Activated T-helper 1 cell treated with Interleukin-2 at 50 U/mL for 16 hours (primary cell): ENCODE measurements at regions not wholly inside any gene's neighbourhood (a gene's known extent, or its start where the extent isn't known, plus 50 kb on each side); places are given as distances from the start of the nearest gene placed in this dataset.

Experiments
- DNase-seq: peaks from one replicate; pipeline ENCODE4 v3.0.0-alpha.2; 2020; ENCODE audit warnings: low read depth

DNA sequence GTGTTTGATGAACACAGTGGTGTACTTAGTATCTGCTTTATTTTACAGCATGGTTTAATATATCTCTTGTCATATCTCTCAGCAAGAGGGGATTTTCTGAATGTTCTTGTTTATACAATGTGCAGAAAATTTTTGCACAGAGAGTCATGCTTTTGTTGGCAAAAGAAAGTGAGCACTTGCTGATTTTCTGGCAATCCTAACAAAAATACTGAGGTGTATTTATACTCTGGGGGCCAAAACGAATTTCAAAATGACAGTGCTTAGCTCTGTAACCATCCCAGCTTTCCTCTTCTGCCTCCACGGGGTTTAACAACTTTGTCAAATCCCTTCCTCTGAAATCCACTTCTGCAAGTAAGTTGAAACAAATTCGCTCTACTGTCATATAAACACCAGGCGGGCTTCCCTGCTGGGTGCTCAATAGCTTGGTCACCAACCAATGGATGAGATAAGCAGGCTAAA lies 169.2 kb downstream of the NOC3L start:
- no peak for DNase-seq

- no peak for DNase-seq
Observed at GRCh38 chr10:94194256-94194655, 168.5 kb downstream of the NOC3L start.

GRCh38 chr10:94197241-94197640 lies 165.5 kb downstream of the NOC3L start:
- no peak for DNase-seq

DNA sequence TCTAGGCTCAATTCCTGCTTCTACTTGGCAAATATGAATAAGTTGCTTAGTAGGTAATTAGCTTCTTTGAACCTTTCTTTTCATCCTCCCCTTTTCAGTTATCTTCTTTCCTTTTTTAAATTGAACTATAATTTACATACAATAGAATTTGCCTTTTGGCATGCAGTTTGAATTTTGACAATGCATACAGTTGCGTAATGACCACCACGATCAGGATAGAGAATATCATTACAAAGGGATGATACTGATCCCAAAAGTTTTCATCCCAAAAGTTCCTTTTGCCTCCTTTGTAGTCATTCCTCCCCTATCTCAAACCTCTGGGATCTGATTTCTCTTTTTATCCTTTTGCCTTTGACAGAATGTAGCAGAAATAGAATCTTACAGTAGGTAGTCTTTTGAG lies 164.4 kb downstream of the NOC3L start:
- DNase-seq, result no peak

GRCh38 chr10:94199565-94199964 lies 163.2 kb downstream of the NOC3L start:
- DNase-seq, result no peak

DNA sequence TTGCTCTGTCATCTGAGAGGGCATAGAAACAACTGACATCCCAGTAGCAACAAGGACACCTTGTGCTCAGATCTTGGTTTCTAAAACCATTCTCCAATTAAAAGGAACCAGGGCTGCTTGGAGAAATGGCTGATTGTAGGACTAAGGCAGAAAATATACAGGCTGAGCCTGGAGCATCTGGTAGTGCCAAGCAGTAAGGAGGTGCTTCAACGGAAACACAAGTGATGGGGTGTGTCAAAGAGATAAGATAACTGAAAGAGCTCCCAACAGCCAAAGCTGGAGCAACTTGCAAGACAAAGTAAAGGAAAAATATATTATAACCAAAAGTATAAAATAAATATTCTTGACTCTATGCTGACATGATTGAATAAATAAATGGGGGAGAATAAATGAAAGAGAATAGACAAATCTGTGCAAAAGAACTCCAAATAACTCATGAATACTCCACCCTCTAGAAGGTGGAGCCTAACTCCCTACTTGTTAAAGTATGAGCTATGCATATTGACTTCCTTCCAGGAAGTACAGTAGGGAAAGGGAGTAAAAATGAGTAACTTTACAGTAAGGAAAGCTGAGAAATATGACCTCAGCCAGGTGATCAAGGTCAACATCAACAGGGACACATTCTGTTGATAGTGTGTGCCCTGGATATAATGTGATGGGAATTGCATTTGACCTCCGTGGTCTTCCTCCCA lies 162.4 kb downstream of the NOC3L start:
- no peak for DNase-seq

DNA sequence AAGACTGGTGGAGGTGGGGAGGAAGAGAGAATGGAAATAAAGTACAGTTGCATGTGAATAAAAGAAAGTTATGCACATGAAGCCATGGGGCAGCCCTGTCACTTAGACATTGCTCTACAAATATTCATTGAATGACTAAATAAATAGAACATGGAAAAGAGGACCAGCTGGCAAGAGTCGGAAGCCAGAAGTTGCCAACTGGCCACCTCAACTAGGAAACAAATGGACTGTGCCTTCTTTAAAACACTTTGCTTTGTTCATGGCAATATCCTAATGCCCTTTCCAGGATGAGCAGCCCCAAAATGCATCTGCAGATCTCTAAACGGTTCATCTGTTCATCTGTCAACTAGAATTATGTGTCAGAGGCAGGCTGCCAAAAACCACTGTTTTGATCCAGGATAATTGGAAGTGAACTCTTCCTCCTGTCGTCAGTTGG lies 157.3 kb downstream of the NOC3L start:
- DNase-seq, result no peak

- DNase-seq, result no peak
Observed at GRCh38 chr10:94206176-94206575, 156.6 kb downstream of the NOC3L start.

GRCh38 chr10:94208315-94208714 lies 154.4 kb downstream of the NOC3L start:
- DNase-seq, result no peak

GRCh38 chr10:94210440-94211168 lies 152.1 kb downstream of the NOC3L start:
- no peak for DNase-seq

GRCh38 chr10:94211169-94211510 lies 151.6 kb downstream of the NOC3L start:
- no peak for DNase-seq

- DNase-seq, result no peak
Observed at GRCh38 chr10:94213001-94213530, 149.7 kb downstream of the NOC3L start.

DNA sequence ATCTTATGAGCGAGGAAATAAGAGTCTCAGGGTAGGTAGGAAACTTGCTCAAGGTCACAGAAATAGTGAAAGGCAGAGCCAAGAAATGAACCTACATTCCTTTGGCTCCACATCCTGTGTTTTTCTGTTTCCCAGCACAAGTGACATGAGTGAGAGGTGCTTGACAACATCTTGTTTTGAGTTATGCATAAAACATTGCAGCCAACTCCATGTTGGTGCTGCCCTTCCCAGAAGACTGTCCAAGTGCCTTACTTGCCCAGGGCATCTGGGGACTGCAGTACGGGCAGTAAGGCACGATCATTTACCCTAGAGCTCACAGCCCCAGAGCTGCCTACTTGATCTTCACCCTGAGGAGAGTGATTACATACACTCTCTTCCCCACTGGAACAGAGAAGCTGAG lies 148.8 kb downstream of the NOC3L start:
- no peak for DNase-seq

- no peak for DNase-seq
Observed at GRCh38 chr10:94214481-94214893, 148.3 kb downstream of the NOC3L start.

DNA sequence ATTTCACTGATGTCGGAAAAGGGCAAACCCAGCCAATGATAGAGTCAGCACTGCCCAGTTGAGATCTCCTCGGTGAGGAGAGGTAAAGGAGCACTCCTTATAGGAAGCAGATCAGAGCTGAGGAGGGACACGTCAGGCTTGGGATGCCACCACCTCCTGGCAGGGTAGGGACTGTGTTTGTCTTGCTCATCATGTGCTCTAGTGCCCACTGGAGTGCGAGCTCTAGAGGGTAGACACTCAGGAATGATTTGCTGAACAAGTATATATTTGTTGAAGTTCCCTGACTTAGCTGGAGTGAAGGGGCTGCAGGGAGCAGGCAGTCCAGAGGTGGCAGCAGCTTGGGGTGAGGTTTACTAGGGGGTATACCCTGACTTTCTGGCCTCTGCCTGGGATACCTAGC lies 146.5 kb downstream of the NOC3L start:
- DNase-seq, result no peak

DNA sequence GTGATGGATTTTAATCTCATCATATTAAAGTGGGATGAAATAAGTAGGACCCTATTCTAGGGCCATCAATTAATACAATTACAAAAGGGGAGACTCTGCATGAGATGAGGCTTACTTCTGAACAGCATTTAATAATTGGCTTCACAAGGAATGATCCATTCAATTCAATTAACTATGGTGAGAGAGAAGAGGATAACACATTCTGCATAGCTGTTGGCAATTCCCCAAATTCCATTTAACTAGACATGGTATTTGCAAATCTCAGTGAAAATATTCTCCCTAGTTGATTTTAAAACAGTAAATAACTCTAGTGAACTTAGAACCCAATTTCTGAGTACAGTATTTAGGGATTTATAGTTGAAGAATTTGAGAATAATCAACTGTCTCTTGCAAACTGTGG lies 145.3 kb downstream of the NOC3L start:
- DNase-seq, result no peak

GRCh38 chr10:94218493-94219183 lies 144.1 kb downstream of the NOC3L start:
- no peak for DNase-seq

DNA sequence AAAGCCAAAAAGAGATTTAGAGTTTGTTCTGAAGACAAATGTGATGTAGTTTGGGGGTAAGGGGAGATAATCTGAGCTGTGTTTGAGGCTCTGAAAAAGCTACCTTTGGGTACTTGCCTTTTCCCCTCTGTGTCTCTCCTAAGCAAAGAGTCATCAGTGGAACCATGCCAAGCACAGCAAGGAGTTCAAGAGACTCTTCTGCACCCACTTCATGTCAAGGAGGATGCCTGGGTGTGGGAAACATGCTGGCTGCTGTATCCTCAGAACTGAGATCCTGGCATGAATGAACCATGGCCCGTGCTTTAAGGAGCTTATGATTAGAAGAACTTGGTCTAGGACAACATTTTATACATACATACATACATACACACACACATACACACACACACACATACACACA lies 142.9 kb downstream of the NOC3L start:
- DNase-seq, result no peak

DNA sequence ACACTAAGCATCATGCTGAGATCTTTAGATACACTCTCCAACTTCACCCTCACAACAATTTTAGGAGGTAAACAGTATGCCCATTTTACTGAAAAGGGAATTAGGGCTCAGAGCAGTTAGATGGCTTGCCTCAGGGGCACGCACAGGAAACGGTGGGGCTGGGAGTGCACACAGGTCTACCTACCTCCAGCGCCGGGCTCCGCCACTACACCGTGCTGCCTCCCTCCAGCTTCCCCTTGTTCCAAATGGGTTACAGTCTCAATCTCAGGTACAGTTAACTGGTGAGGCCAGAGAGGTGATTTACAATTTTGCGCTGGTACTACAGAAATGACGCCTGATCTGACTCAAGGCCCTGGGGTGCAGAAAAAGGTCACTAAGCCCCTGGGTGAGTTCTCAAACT lies 142.0 kb downstream of the NOC3L start:
- DNase-seq, result no peak

GRCh38 chr10:94223702-94224370 lies 138.9 kb downstream of the NOC3L start:
- no peak for DNase-seq

DNA sequence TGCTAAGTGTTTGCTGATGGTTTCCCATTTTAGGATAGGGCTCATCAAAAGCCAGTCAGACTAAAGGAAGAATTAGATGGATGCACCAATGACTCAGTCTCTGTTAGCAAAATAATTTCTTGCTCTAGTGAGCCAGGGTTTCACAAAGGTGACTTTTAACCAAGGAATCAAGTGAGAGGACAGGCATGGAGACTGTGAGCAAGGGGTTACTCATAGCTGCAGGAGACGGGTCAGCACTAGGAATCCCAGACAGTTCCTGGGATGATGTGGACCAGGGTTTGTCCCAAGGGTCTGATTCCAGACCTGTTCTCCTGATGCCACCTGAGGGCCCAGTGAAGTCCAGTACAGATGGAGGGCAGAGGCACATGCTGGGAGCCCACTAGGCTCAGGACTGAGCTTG lies 138.1 kb downstream of the NOC3L start:
- DNase-seq, result no peak

DNA sequence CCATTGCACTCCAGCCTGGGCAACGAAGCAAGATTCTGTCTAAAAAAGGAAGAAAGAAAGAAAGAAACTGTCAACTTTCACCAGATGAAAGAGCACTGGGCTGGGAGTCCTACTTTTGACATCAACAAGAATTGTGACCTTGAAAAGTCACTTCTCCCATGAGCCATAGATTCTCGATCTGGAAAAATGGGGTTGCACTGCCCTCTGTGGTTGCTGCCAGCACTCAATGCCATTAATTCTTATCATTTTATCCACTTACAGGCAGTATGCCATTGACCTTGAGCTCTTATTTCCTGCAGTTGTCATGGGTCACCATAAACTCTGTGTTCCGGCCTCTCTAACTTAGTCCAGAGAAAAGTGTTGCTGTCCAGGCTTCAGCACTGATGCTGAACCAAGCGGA lies 137.2 kb downstream of the NOC3L start:
- no peak for DNase-seq
